Hepatocyte (in vitro differentiated cells): ENCODE measurements at regions not wholly inside any gene's neighbourhood (a gene's known extent, or its start where the extent isn't known, plus 50 kb on each side); places are given as distances from the start of the nearest gene placed in this dataset.

Experiments
- DNase-seq: peaks from one replicate; pipeline ENCODE4 v3.0.0-alpha.2; 2016; ENCODE audit warnings: low spot score
- H2AFZ ChIP-seq: fragments of 200-600 bp; sonication (generic); 2 replicates; pipeline ENCODE4 v1.6.0; 2016; ENCODE audit warnings: antibody characterized with exemption, mild to moderate bottlenecking
- H3K27ac ChIP-seq: fragments of 200-600 bp; sonication (generic); 2 replicates; pipeline ENCODE4 v1.5.1; 2016; ENCODE audit warnings: mild to moderate bottlenecking
- H3K27me3 ChIP-seq: fragments of 200-600 bp; sonication (generic); 2 replicates; pipeline ENCODE4 v1.6.1; 2016
- H3K36me3 ChIP-seq: fragments of 200-600 bp; sonication (generic); replicated peaks from 2 replicates; pipeline ENCODE4 v1.5.1; 2016; ENCODE audit warnings: low read depth; ENCODE audit not compliant: insufficient read depth
- H3K4me1 ChIP-seq: fragments of 200-600 bp; sonication (generic); 2 replicates; pipeline ENCODE4 v1.5.1; 2016; ENCODE audit warnings: mild to moderate bottlenecking, moderate library complexity; ENCODE audit not compliant: insufficient read depth
- H3K4me2 ChIP-seq: fragments of 200-600 bp; sonication (generic); 2 replicates; pipeline ENCODE4 v1.6.0; 2016
- H3K4me3 ChIP-seq: fragments of 200-600 bp; sonication (generic); 2 replicates; pipeline ENCODE4 v1.5.1; 2016; ENCODE audit warnings: mild to moderate bottlenecking
- H3K79me2 ChIP-seq: fragments of 200-600 bp; sonication (generic); 2 replicates; pipeline ENCODE4 v1.6.0; 2017; ENCODE audit warnings: mild to moderate bottlenecking
- H3K9me2 ChIP-seq: fragments of 200-600 bp; sonication (generic); replicated peaks from 2 replicates; pipeline ENCODE4 v1.6.0; 2017; ENCODE audit warnings: mild to moderate bottlenecking; ENCODE audit not compliant: insufficient read depth
- H3K9me3 ChIP-seq: fragments of 200-600 bp; sonication (generic); 2 replicates; pipeline ENCODE4 v1.5.1; 2016; ENCODE audit warnings: low read depth, mild to moderate bottlenecking
- H4K20me1 ChIP-seq: fragments of 200-600 bp; sonication (generic); 2 replicates; pipeline ENCODE4 v1.6.0; 2016; ENCODE audit warnings: mild to moderate bottlenecking; ENCODE audit not compliant: insufficient read depth, poor library complexity, severe bottlenecking
- EZH2 ChIP-seq: fragments of 200-600 bp; sonication (generic); IDR thresholded peaks from 2 replicates; pipeline ENCODE4 v1.6.1; 2016; ENCODE audit warnings: antibody characterized with exemption, mild to moderate bottlenecking, borderline replicate concordance
- EZH2phosphoT487 ChIP-seq: fragments of 200-600 bp; sonication (generic); IDR thresholded peaks from one replicate; pipeline ENCODE4 v1.6.1; 2018; ENCODE audit warnings: antibody characterized with exemption, mild to moderate bottlenecking, low read depth, moderate library complexity; ENCODE audit not compliant: unreplicated experiment, severe bottlenecking
- WGBS: methylation state at CpG from one replicate; pipeline ENCODE4 v1.1.6; 2016; ENCODE audit warnings: low lambda C conversion rate; ENCODE audit errors: missing lambda C conversion rate; 5-methylcytosine and 5-hydroxymethylcytosine counted together
- TF ChIP-seq, protein P1 (sequence below): fragments of 200-600 bp; sonication (generic); IDR thresholded peaks from 2 replicates; pipeline ENCODE4 v1.5.1; 2016; ENCODE audit warnings: antibody characterized with exemption, mild to moderate bottlenecking; ENCODE audit not compliant: poor library complexity

GRCh38 chr20:21941941-21942805 is 236.7 kb downstream of the PAX1 start:
- 70% methylated on average over 8 of the region's 8 CpGs for WGBS
- Histone ChIP-seq H3K4me3 (no peak overlapping the region), H3K36me3 (no peaks in the 10 kb centered on the region), H3K27me3 (no peaks in the 10 kb centered on the region), H3K4me1 (no peaks in the 10 kb centered on the region), H3K27ac (no peak overlapping the region), H3K9me2 (no peaks in the 10 kb centered on the region), H4K20me1 (no peaks in the 10 kb centered on the region), H3K9me3 (no peaks in the 10 kb centered on the region), H2AFZ (no peak overlapping the region), H3K4me2 (no peak overlapping the region), H3K79me2 (no peaks in the 10 kb centered on the region)
- DNase-seq = no peak
- TF ChIP-seq EZH2phosphoT487 = no peak
- TF ChIP-seq, protein P1, sequence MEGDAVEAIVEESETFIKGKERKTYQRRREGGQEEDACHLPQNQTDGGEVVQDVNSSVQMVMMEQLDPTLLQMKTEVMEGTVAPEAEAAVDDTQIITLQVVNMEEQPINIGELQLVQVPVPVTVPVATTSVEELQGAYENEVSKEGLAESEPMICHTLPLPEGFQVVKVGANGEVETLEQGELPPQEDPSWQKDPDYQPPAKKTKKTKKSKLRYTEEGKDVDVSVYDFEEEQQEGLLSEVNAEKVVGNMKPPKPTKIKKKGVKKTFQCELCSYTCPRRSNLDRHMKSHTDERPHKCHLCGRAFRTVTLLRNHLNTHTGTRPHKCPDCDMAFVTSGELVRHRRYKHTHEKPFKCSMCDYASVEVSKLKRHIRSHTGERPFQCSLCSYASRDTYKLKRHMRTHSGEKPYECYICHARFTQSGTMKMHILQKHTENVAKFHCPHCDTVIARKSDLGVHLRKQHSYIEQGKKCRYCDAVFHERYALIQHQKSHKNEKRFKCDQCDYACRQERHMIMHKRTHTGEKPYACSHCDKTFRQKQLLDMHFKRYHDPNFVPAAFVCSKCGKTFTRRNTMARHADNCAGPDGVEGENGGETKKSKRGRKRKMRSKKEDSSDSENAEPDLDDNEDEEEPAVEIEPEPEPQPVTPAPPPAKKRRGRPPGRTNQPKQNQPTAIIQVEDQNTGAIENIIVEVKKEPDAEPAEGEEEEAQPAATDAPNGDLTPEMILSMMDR = no peak

GRCh38 chr20:21936720-21937380 is 231.4 kb downstream of the PAX1 start:
- no peak overlapping the region for H3K4me2 ChIP-seq
- TF ChIP-seq EZH2 (no peak), EZH2phosphoT487 (no peak)
- TF ChIP-seq, protein P1 = no peak
- WGBS = 43% methylated on average over 3 of the region's 3 CpGs

DNA sequence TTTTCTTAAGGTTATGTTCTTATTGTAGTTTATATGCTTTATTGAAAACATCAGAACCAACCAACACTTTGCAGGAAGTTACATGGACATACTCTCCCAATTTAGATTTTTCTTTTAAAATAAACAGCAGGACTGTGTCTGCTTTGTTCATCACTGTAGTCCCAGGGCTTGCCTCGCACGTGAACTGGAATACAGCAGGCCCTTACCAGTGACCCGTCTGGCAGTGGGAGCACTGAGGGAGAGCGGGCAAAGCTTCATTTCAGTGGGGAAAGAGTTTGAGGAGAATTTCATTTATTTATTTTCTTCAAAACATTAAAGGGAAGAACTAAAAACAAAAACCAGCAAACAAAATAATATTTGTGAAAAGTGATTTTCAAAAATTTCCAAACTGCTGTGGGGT is 230.8 kb downstream of the PAX1 start:
- H3K79me2 ChIP-seq = no peaks in the 10 kb centered on the region
- no peaks in the 10 kb centered on the region for H3K9me2 ChIP-seq
- no peaks in the 10 kb centered on the region for H3K36me3 ChIP-seq
- no peak overlapping the region for H2AFZ ChIP-seq
- no peaks in the 10 kb centered on the region for H3K27me3 ChIP-seq
- H3K4me2 ChIP-seq = no peak overlapping the region
- no peak overlapping the region for H3K4me3 ChIP-seq
- H3K27ac ChIP-seq = no peak overlapping the region
- DNase-seq = no peak
- no peak for TF ChIP-seq EZH2
- TF ChIP-seq, protein P1 = no peak
- TF ChIP-seq EZH2phosphoT487 = no peak
- no peaks in the 10 kb centered on the region for H3K9me3 ChIP-seq
- no peaks in the 10 kb centered on the region for H4K20me1 ChIP-seq
- 83% methylated on average over 4 of the region's 4 CpGs for WGBS
- no peaks in the 10 kb centered on the region for H3K4me1 ChIP-seq

More at GRCh38 chr20:21936720-21937380, 231.4 kb downstream of the PAX1 start:
- no peak for DNase-seq
- H3K36me3 ChIP-seq = no peaks in the 10 kb centered on the region
- no peaks in the 10 kb centered on the region for H3K9me2 ChIP-seq
- no peaks in the 10 kb centered on the region for H3K4me1 ChIP-seq
- no peak overlapping the region for H2AFZ ChIP-seq
- H3K27me3 ChIP-seq = no peaks in the 10 kb centered on the region
- H4K20me1 ChIP-seq = no peaks in the 10 kb centered on the region
- H3K79me2 ChIP-seq = no peaks in the 10 kb centered on the region
- no peaks in the 10 kb centered on the region for H3K9me3 ChIP-seq
- H3K4me3 ChIP-seq = no peak overlapping the region
- no peak overlapping the region for H3K27ac ChIP-seq
